K562 (cell line): ENCODE measurements at regions not wholly inside any gene's neighbourhood (a gene's known extent, or its start where the extent isn't known, plus 50 kb on each side); places are given as distances from the start of the nearest gene placed in this dataset.

Experiments used
- ATF7 ChIP-seq: fragments of 450-650 bp; IDR thresholded peaks from 2 replicates; pipeline ENCODE4 v1.7.1; 2014; ENCODE audit warnings: mild to moderate bottlenecking, moderate library complexity
- BRF1 ChIP-seq: IDR thresholded peaks from 3 replicates; pipeline ENCODE4 v1.6.1; 2011; ENCODE audit warnings: borderline replicate concordance, mild to moderate bottlenecking; ENCODE audit not compliant: insufficient read length; ENCODE audit errors: extremely low read depth
- CBFA2T3 ChIP-seq: fragments of 450-650 bp; IDR thresholded peaks from 2 replicates; pipeline ENCODE4 v1.6.1; 2017
- EHMT2 ChIP-seq: fragments of 450-650 bp; IDR thresholded peaks from 2 replicates; pipeline ENCODE4 v1.6.1; 2018; ENCODE audit warnings: antibody characterized with exemption
- FOXK1 ChIP-seq: sonication (generic); formaldehyde crosslinking; IDR thresholded peaks from 2 replicates; pipeline ENCODE4 v1.8.0; 2022; ENCODE audit warnings: missing genetic modification reagents, mild to moderate bottlenecking, borderline replicate concordance
- FOXM1 ChIP-seq, 2 experiments: fragments of 450-650 bp in 1 of 2; sonication (generic) in 1 of 2; formaldehyde crosslinking in 1 of 2; IDR thresholded peaks; 2 replicates each; pipeline versions ENCODE4 v1.6.1 to v1.9.0; 2017 to 2022; ENCODE audit warnings: low read depth in 2 of 2, mild to moderate bottlenecking in 2 of 2, missing genetic modification reagents in 1 of 2, moderate library complexity in 1 of 2
- MAFF ChIP-seq: IDR thresholded peaks from 2 replicates; pipeline ENCODE4 v1.6.1; 2012; ENCODE audit warnings: low read length, improper control_type of control experiment
- MBD2 ChIP-seq: sonication (generic); IDR thresholded peaks from 2 replicates; pipeline ENCODE4 v1.6.1; 2016; ENCODE audit warnings: low read depth, borderline replicate concordance
- MEF2A ChIP-seq: IDR thresholded peaks from 2 replicates; pipeline ENCODE4 v1.6.1; 2011; ENCODE audit warnings: low read depth, mild to moderate bottlenecking, low read length, moderate library complexity; ENCODE audit not compliant: control insufficient read depth
- PTBP1 ChIP-seq: fragments of 200-400 bp; formaldehyde crosslinking; IDR thresholded peaks from 2 replicates; pipeline ENCODE4 v1.6.1; 2017; ENCODE audit warnings: low read depth, low read length
- RB1 ChIP-seq: fragments of 450-650 bp; IDR thresholded peaks from 2 replicates; pipeline ENCODE4 v1.6.1; 2017; ENCODE audit warnings: low read depth, mild to moderate bottlenecking
- SOX6 ChIP-seq: fragments of 450-650 bp; IDR thresholded peaks from 2 replicates; pipeline ENCODE4 v1.6.1; 2014; ENCODE audit warnings: mild to moderate bottlenecking
- TAF7 ChIP-seq: fragments of 450-650 bp; IDR thresholded peaks from 2 replicates; pipeline ENCODE4 v1.6.1; 2016; ENCODE audit warnings: missing genetic modification characterization, missing compliant biosample characterization
- TCF7 ChIP-seq: sonication (generic); IDR thresholded peaks from 2 replicates; pipeline ENCODE4 v1.6.1; 2016; ENCODE audit warnings: antibody characterized with exemption, borderline replicate concordance
- TF ChIP-seq, protein P1 (sequence below): fragments of 250-450 bp; sonication (Bioruptor Pico); IDR thresholded peaks from 2 replicates; pipeline ENCODE4 v1.5.0; 2021
- TF ChIP-seq, protein P2 (sequence below): fragments of 250-450 bp; sonication (Bioruptor Pico); IDR thresholded peaks from 2 replicates; pipeline ENCODE4 v1.5.0; 2022; ENCODE audit warnings: mild to moderate bottlenecking
- TF ChIP-seq, protein P3 (sequence below): sonication (generic); IDR thresholded peaks from 2 replicates; pipeline ENCODE4 v1.6.1; 2016
- TF ChIP-seq, protein P4 (sequence below), 2 experiments: fragments of 450-650 bp; conservative IDR thresholded peaks; 2 replicates each; pipeline ENCODE4 v1.6.1; 2017; ENCODE audit warnings: mild to moderate bottlenecking in 2 of 2, moderate library complexity in 2 of 2
- TF ChIP-seq, protein P5 (sequence below): fragments of 250-450 bp; sonication (Bioruptor Pico); IDR thresholded peaks from 2 replicates; pipeline ENCODE4 v1.5.0; 2020; ENCODE audit warnings: mild to moderate bottlenecking
- TF ChIP-seq, protein P6 (sequence below): fragments of 250-450 bp; sonication (Bioruptor Pico); IDR thresholded peaks from 2 replicates; pipeline ENCODE4 v1.8.0; 2022; ENCODE audit warnings: moderate library complexity, mild to moderate bottlenecking, inconsistent platforms
- TF ChIP-seq, protein P7 (sequence below): sonication (generic); formaldehyde crosslinking; IDR thresholded peaks from 2 replicates; pipeline ENCODE4 v1.8.1; 2023; ENCODE audit warnings: mild to moderate bottlenecking, missing genetic modification reagents

DNA sequence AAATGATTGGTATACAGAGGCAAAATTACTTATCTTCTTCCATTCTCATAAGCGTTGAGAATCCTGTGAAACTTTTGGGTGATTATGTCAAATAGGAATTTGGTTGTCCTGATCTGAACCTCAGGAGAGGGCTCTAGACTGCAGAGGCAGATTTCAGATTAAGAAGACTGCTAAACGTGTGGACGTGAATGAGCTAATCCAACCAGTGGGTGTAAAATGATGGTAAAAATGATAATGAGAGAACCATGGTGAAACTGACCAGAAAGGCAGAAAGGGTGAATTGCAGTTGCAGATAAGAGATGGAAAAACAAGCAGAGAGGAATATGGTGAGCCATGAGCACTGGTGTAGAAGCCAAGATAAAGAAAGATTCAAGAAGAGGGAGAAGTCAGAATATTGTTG lies 1200.2 kb upstream of the CDH6 start (continued):
- TF ChIP-seq RB1, result no peak
- TF ChIP-seq, protein P1, sequence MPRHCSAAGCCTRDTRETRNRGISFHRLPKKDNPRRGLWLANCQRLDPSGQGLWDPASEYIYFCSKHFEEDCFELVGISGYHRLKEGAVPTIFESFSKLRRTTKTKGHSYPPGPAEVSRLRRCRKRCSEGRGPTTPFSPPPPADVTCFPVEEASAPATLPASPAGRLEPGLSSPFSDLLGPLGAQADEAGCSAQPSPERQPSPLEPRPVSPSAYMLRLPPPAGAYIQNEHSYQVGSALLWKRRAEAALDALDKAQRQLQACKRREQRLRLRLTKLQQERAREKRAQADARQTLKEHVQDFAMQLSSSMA (CRISPR knock-in tag), result no peak
- TF ChIP-seq, protein P2, sequence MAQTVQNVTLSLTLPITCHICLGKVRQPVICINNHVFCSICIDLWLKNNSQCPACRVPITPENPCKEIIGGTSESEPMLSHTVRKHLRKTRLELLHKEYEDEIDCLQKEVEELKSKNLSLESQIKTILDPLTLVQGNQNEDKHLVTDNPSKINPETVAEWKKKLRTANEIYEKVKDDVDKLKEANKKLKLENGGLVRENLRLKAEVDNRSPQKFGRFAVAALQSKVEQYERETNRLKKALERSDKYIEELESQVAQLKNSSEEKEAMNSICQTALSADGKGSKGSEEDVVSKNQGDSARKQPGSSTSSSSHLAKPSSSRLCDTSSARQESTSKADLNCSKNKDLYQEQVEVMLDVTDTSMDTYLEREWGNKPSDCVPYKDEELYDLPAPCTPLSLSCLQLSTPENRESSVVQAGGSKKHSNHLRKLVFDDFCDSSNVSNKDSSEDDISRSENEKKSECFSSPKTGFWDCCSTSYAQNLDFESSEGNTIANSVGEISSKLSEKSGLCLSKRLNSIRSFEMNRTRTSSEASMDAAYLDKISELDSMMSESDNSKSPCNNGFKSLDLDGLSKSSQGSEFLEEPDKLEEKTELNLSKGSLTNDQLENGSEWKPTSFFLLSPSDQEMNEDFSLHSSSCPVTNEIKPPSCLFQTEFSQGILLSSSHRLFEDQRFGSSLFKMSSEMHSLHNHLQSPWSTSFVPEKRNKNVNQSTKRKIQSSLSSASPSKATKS (CRISPR knock-in tag), result no peak
- TF ChIP-seq MBD2, result no peak
- TF ChIP-seq, protein P3, sequence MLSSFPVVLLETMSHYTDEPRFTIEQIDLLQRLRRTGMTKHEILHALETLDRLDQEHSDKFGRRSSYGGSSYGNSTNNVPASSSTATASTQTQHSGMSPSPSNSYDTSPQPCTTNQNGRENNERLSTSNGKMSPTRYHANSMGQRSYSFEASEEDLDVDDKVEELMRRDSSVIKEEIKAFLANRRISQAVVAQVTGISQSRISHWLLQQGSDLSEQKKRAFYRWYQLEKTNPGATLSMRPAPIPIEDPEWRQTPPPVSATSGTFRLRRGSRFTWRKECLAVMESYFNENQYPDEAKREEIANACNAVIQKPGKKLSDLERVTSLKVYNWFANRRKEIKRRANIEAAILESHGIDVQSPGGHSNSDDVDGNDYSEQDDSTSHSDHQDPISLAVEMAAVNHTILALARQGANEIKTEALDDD, result peak; percentile 77
- TF ChIP-seq SOX6, result 0 out of 2 replicates have a peak, but pooled peaks have one; percentile 49
- TF ChIP-seq, protein P4, sequence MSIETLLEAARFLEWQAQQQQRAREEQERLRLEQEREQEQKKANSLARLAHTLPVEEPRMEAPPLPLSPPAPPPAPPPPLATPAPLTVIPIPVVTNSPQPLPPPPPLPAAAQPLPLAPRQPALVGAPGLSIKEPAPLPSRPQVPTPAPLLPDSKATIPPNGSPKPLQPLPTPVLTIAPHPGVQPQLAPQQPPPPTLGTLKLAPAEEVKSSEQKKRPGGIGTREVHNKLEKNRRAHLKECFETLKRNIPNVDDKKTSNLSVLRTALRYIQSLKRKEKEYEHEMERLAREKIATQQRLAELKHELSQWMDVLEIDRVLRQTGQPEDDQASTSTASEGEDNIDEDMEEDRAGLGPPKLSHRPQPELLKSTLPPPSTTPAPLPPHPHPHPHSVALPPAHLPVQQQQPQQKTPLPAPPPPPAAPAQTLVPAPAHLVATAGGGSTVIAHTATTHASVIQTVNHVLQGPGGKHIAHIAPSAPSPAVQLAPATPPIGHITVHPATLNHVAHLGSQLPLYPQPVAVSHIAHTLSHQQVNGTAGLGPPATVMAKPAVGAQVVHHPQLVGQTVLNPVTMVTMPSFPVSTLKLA (conservative IDR thresholded peaks at IDR 0.05), result no peak
- TF ChIP-seq FOXK1, result no peak
- TF ChIP-seq, protein P5, sequence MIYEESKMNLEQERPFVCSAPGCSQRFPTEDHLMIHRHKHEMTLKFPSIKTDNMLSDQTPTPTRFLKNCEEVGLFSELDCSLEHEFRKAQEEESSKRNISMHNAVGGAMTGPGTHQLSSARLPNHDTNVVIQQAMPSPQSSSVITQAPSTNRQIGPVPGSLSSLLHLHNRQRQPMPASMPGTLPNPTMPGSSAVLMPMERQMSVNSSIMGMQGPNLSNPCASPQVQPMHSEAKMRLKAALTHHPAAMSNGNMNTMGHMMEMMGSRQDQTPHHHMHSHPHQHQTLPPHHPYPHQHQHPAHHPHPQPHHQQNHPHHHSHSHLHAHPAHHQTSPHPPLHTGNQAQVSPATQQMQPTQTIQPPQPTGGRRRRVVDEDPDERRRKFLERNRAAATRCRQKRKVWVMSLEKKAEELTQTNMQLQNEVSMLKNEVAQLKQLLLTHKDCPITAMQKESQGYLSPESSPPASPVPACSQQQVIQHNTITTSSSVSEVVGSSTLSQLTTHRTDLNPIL (CRISPR knock-in tag), result no peak
- TF ChIP-seq FOXM1 (IDR thresholded peaks at IDR 0.05; ENCODE audit: low read depth), result peak; percentile 34; the same call in 1 of the 2 replicates
- TF ChIP-seq FOXM1 (CRISPR knock-in tag; IDR thresholded peaks at IDR 0.05; ENCODE audit: low read depth), result no peak
- TF ChIP-seq PTBP1, result no peak
- no peak for TF ChIP-seq MAFF
- TF ChIP-seq BRF1, result no peak
- TF ChIP-seq, protein P6, sequence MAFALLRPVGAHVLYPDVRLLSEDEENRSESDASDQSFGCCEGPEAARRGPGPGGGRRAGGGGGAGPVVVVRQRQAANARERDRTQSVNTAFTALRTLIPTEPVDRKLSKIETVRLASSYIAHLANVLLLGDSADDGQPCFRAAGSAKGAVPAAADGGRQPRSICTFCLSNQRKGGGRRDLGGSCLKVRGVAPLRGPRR (CRISPR knock-in tag), result no peak
- TF ChIP-seq EHMT2, result peak; percentile 64; the same call in 1 of the 2 replicates
- no peak for TF ChIP-seq TCF7
- TF ChIP-seq, protein P7, sequence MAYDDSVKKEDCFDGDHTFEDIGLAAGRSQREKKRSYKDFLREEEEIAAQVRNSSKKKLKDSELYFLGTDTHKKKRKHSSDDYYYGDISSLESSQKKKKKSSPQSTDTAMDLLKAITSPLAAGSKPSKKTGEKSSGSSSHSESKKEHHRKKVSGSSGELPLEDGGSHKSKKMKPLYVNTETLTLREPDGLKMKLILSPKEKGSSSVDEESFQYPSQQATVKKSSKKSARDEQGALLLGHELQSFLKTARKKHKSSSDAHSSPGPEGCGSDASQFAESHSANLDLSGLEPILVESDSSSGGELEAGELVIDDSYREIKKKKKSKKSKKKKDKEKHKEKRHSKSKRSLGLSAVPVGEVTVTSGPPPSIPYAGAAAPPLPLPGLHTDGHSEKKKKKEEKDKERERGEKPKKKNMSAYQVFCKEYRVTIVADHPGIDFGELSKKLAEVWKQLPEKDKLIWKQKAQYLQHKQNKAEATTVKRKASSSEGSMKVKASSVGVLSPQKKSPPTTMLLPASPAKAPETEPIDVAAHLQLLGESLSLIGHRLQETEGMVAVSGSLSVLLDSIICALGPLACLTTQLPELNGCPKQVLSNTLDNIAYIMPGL, result no peak
- no peak for TF ChIP-seq TAF7
- no peak for TF ChIP-seq MEF2A
- peak; percentile 95 for TF ChIP-seq CBFA2T3
- 0 out of 2 replicates have a peak, but pooled peaks have one; percentile 50 for TF ChIP-seq ATF7
